ENCODE measurements at regions not wholly inside any gene's neighbourhood (a gene's known extent, or its start where the extent isn't known, plus 50 kb on each side); places are given as distances from the start of the nearest gene placed in this dataset.

- no peaks in the 10 kb centered on the region; the same call in none of the 2 replicates for H3K27me3 ChIP-seq (ENCODE audit: control insufficient read depth, insufficient read depth, low read length)
- ChIA-PET CTCF (no interaction called here), POLR2A (ENCODE audit: unreplicated experiment) (no interaction called here)
- no peak overlapping the region for H2AK9ac ChIP-seq (replicated peaks; ENCODE audit: low read depth, low read length, poor library complexity)
- H3K27ac ChIP-seq (ENCODE audit: insufficient read depth, low read length): no peak overlapping the region
- no peak overlapping the region for H3K4me3 ChIP-seq (ENCODE audit: insufficient read depth, low read depth, low read length)
- dilution Hi-C loops (cut with HindIII; ENCODE audit: low sequenced_read_pairs, unreplicated experiment) (no loop called here), in situ Hi-C loops (cut with MboI; ENCODE audit: low sequenced_read_pairs) (loop anchor here (25.0 kb wide), 1 partner anchor 928 kb away; no protein-coding TSS in a partner anchor), intact Hi-C loops (cut with micrococcal nuclease) (no loop called here)
- H2AK5ac ChIP-seq (ENCODE audit: low read depth, low read length): no peak overlapping the region
- H3K4me1 ChIP-seq (ENCODE audit: control insufficient read depth, insufficient read depth, low read length): no peaks in the 10 kb centered on the region
- H4K20me1 ChIP-seq (ENCODE audit: insufficient read depth, low read length): no peaks in the 10 kb centered on the region
- no peak overlapping the region for H3K4ac ChIP-seq (ENCODE audit: low read depth, low read length)
- no peaks in the 10 kb centered on the region for H3K36me3 ChIP-seq (ENCODE audit: control insufficient read depth, insufficient read depth, low read length)
- H4K8ac ChIP-seq (ENCODE audit: low read depth in 2 of 2, low read length in 2 of 2): no peak overlapping the region
- H3K4me2 ChIP-seq (ENCODE audit: low read depth, low read length): no peak overlapping the region
- no peak overlapping the region for H2BK120ac ChIP-seq (ENCODE audit: low read depth, low read length)
- no peak for ATAC-seq (ENCODE audit: low read depth)
- H4K5ac ChIP-seq (ENCODE audit: low read depth, low read length): no peak overlapping the region
- H3K79me1 ChIP-seq (ENCODE audit: low read depth in 1 of 2, low read length in 2 of 2): no peaks in the 10 kb centered on the region
- BruUV-seq (replicated peaks): no TSS peak
- H3K9me3 ChIP-seq (ENCODE audit: control insufficient read depth, insufficient read depth, low read length): no peaks in the 10 kb centered on the region
- no peak overlapping the region for H2BK15ac ChIP-seq (ENCODE audit: low read depth, low read length)
- no peaks in the 10 kb centered on the region for H3K9me1 ChIP-seq (ENCODE audit: insufficient read depth, low read length)
- no peak overlapping the region for H3K56ac ChIP-seq (ENCODE audit: extremely low read depth, insufficient read depth, low read length)
- no peak overlapping the region for H2AFZ ChIP-seq (replicated peaks; ENCODE audit: low read length, poor library complexity)
- DNase-seq: no peak
- no peak overlapping the region for H2BK5ac ChIP-seq (ENCODE audit: low read depth, low read length, poor library complexity, severe bottlenecking)
- H3K23ac ChIP-seq (ENCODE audit: low read depth, low read length): no peak overlapping the region
- no peak overlapping the region for H2BK20ac ChIP-seq (ENCODE audit: low read depth, low read length)
- H3K18ac ChIP-seq (ENCODE audit: low read depth, low read length): no peak overlapping the region
- no peak overlapping the region for H3K14ac ChIP-seq (replicated peaks; ENCODE audit: low read depth, low read length)
- no peak overlapping the region for H3K9ac ChIP-seq (ENCODE audit: low read depth, low read length)
- H4K91ac ChIP-seq (ENCODE audit: insufficient read depth, low read depth, low read length): no peak overlapping the region
- TF ChIP-seq CTCF (conservative IDR thresholded peaks at IDR 0.05; ENCODE audit: low read depth, low read length): no peak
- no peak for TF ChIP-seq MAFK (IDR thresholded peaks at IDR 0.05; ENCODE audit: low read depth, low read length)
- TF ChIP-seq FOS (IDR thresholded peaks at IDR 0.05; ENCODE audit: low read depth, low read length): no peak
- no peak for TF ChIP-seq USF2 (IDR thresholded peaks at IDR 0.05; ENCODE audit: low read depth, low read length)
- TF ChIP-seq BHLHE40 (IDR thresholded peaks at IDR 0.05; ENCODE audit: low read depth, low read length): no peak
- TF ChIP-seq MAZ (IDR thresholded peaks at IDR 0.05; ENCODE audit: borderline replicate concordance, low read depth, low read length): no peak
- no peak for TF ChIP-seq POLR2A (IDR thresholded peaks at IDR 0.05; ENCODE audit: low read depth, low read length)
- TF ChIP-seq RAD21 (IDR thresholded peaks at IDR 0.05; ENCODE audit: low read length): no peak
- TF ChIP-seq RCOR1 (IDR thresholded peaks at IDR 0.05; ENCODE audit: insufficient replicate concordance, low read length): no peak
- TF ChIP-seq NFE2L2 (IDR thresholded peaks at IDR 0.05; ENCODE audit: low read depth, low read length): no peak
- TF ChIP-seq CEBPB (IDR thresholded peaks at IDR 0.05; ENCODE audit: low read depth, low read length): no peak
- TF ChIP-seq RFX5 (IDR thresholded peaks at IDR 0.05; ENCODE audit: low read depth, low read length): no peak
- TF ChIP-seq CHD1 (IDR thresholded peaks at IDR 0.05; ENCODE audit: low read depth, low read length): no peak
- TF ChIP-seq ELK1 (IDR thresholded peaks at IDR 0.05; ENCODE audit: borderline replicate concordance, low read depth, low read length): no peak
- TF ChIP-seq SMC3 (IDR thresholded peaks at IDR 0.05; ENCODE audit: low read depth, low read length): no peak
- no peak for TF ChIP-seq MXI1 (IDR thresholded peaks at IDR 0.05; ENCODE audit: borderline replicate concordance, low read depth, low read length)
These were observed 395.7 kb upstream of the SLC24A2 start for GRCh38 chr9:20184541-20184940.
